HEK293T (cell line): ENCODE measurements at regions not wholly inside any gene's neighbourhood (a gene's known extent, or its start where the extent isn't known, plus 50 kb on each side); places are given as distances from the start of the nearest gene placed in this dataset.
"Not testable (repeated sequence)": the region's sequence is repeated elsewhere in the genome, so short reads cannot be mapped to it uniquely, and the experiment has no call there.

Experiments
- CTCF ChIA-PET: fragments of 350-600 bp; formaldehyde crosslinking; extraction: SDS; loops from one replicate; lab custom pipeline; 2021; ENCODE audit warnings: antibody characterized with exemption, inconsistent platforms; lab: Yijun Ruan, JAX
- POLR2A ChIA-PET: fragments of 350-600 bp; formaldehyde crosslinking; extraction: SDS; loops from one replicate; lab custom pipeline; 2020; ENCODE audit warnings: antibody characterized with exemption, inconsistent platforms; lab: Yijun Ruan, JAX
- DNase-seq: peaks from one replicate; pipeline ENCODE4 v3.0.0; 2012; ENCODE audit warnings: mixed read lengths; ENCODE audit errors: extremely low spot score
- ARNT ChIP-seq: fragments of 450-650 bp; IDR thresholded peaks from 2 replicates; pipeline ENCODE4 v1.6.1; 2017; ENCODE audit warnings: mild to moderate bottlenecking
- BHLHE40 ChIP-seq: fragments of 450-650 bp; IDR thresholded peaks from 2 replicates; pipeline ENCODE4 v1.6.1; 2016; ENCODE audit warnings: mild to moderate bottlenecking, moderate library complexity, borderline replicate concordance
- CTBP1 ChIP-seq: fragments of 450-650 bp; IDR thresholded peaks from 2 replicates; pipeline ENCODE4 v1.6.1; 2016; ENCODE audit warnings: borderline replicate concordance
- ELF4 ChIP-seq: fragments of 450-650 bp; IDR thresholded peaks from 2 replicates; pipeline ENCODE4 v1.6.1; 2017; ENCODE audit warnings: antibody characterized with exemption
- FOXA1 ChIP-seq: fragments of 450-650 bp; IDR thresholded peaks from 2 replicates; pipeline ENCODE4 v1.6.1; 2016; ENCODE audit warnings: mild to moderate bottlenecking
- FOXK2 ChIP-seq: fragments of 450-650 bp; IDR thresholded peaks from 2 replicates; pipeline ENCODE4 v1.6.1; 2016; ENCODE audit warnings: mild to moderate bottlenecking
- FOXM1 ChIP-seq: fragments of 450-650 bp; IDR thresholded peaks from 2 replicates; pipeline ENCODE4 v1.6.1; 2017; ENCODE audit warnings: mild to moderate bottlenecking, borderline replicate concordance
- HDGF ChIP-seq: fragments of 450-650 bp; IDR thresholded peaks from 2 replicates; pipeline ENCODE4 v1.6.1; 2017; ENCODE audit warnings: antibody characterized with exemption, borderline replicate concordance
- L3MBTL2 ChIP-seq: fragments of 450-650 bp; conservative IDR thresholded peaks from 2 replicates; pipeline ENCODE4 v1.6.1; 2016; ENCODE audit warnings: mild to moderate bottlenecking
- LEF1 ChIP-seq: fragments of 450-650 bp; IDR thresholded peaks from 2 replicates; pipeline ENCODE4 v1.6.1; 2017; ENCODE audit warnings: mild to moderate bottlenecking, borderline replicate concordance
- NFRKB ChIP-seq: fragments of 450-650 bp; IDR thresholded peaks from 2 replicates; pipeline ENCODE4 v1.6.1; 2016; ENCODE audit warnings: mild to moderate bottlenecking, moderate library complexity
- PKNOX1 ChIP-seq: fragments of 450-650 bp; IDR thresholded peaks from 2 replicates; pipeline ENCODE4 v1.6.1; 2016
- SP1 ChIP-seq: fragments of 450-650 bp; IDR thresholded peaks from 2 replicates; pipeline ENCODE4 v1.6.1; 2017
- SUZ12 ChIP-seq: fragments of 450-650 bp; IDR thresholded peaks from 2 replicates; pipeline ENCODE4 v1.6.1; 2016; ENCODE audit warnings: mild to moderate bottlenecking
- TARDBP ChIP-seq: fragments of 450-650 bp; IDR thresholded peaks from 2 replicates; pipeline ENCODE4 v1.6.1; 2016
- ZNF384 ChIP-seq: fragments of 450-650 bp; IDR thresholded peaks from 2 replicates; pipeline ENCODE4 v1.6.1; 2016

- ChIA-PET POLR2A (no interaction called here), CTCF (no interaction called here)
- DNase-seq: no peak
- TF ChIP-seq BHLHE40 (no peak), LEF1 (no peak), L3MBTL2 (no peak)
These were observed 724.6 kb upstream of the NRP1 start for GRCh38 chr10:34058845-34059614.

- DNase-seq, POLR2A ChIA-PET, CTCF ChIA-PET: not testable (repeated sequence)
These were observed 721.0 kb upstream of the NRP1 start for GRCh38 chr10:34055410-34055985.

GRCh38 chr10:34049887-34050286 is 715.4 kb upstream of the NRP1 start:
- DNase-seq: no peak
- CTCF ChIA-PET: interaction anchor here (0.6 kb wide), 1 partner anchor 8 kb away, joined by 3 read pairs; no protein-coding TSS in a partner anchor

GRCh38 chr10:34049469-34049868 is 715.0 kb upstream of the NRP1 start:
- CTCF ChIA-PET: no interaction called here
- TF ChIP-seq FOXK2: no peak
- no peak for TF ChIP-seq ARNT
- no peak for TF ChIP-seq SUZ12
- no peak for TF ChIP-seq ELF4
- TF ChIP-seq NFRKB: no peak
- TF ChIP-seq SP1: no peak
- no peak for TF ChIP-seq FOXA1
- no peak for TF ChIP-seq LEF1
- TF ChIP-seq BHLHE40: no peak
- no peak for TF ChIP-seq ZNF384
- TF ChIP-seq FOXM1: no peak
- no peak for TF ChIP-seq L3MBTL2
- TF ChIP-seq PKNOX1: no peak
- TF ChIP-seq HDGF: no peak
- TF ChIP-seq TARDBP: no peak
- TF ChIP-seq CTBP1: no peak
- DNase-seq: no peak
- POLR2A ChIA-PET: no interaction called here

More at GRCh38 chr10:34049887-34050286, 715.4 kb upstream of the NRP1 start:
- POLR2A ChIA-PET: no interaction called here
- TF ChIP-seq FOXA1 (no peak), CTBP1 (no peak), HDGF (no peak), SUZ12 (no peak), SP1 (no peak), ZNF384 (no peak), TARDBP (no peak), LEF1 (no peak), ARNT (no peak), L3MBTL2 (no peak), PKNOX1 (no peak), NFRKB (no peak), ELF4 (no peak), FOXM1 (no peak), BHLHE40 (no peak), FOXK2 (no peak)

- POLR2A ChIA-PET: no interaction called here
- no peak for TF ChIP-seq CTBP1
- TF ChIP-seq NFRKB: no peak
- TF ChIP-seq SP1: no peak
- TF ChIP-seq ELF4: no peak
- no peak for TF ChIP-seq FOXK2
- no peak for TF ChIP-seq SUZ12
- TF ChIP-seq HDGF: no peak
- DNase-seq: no peak
- CTCF ChIA-PET: interaction anchor here (0.6 kb wide), 1 partner anchor 457 kb away, joined by 3 read pairs; no protein-coding TSS in a partner anchor
These were observed 712.9 kb upstream of the NRP1 start for GRCh38 chr10:34047389-34047788.

GRCh38 chr10:34046506-34047034 is 712.1 kb upstream of the NRP1 start:
- POLR2A ChIA-PET: interaction anchor here (0.8 kb wide), 1 partner anchor 10 kb away, joined by 3 read pairs; no protein-coding TSS in a partner anchor
- TF ChIP-seq ELF4 (no peak), L3MBTL2 (no peak), SP1 (no peak), FOXM1 (no peak), FOXA1 (no peak), CTBP1 (no peak), LEF1 (no peak), ZNF384 (no peak), SUZ12 (no peak), HDGF (no peak), NFRKB (no peak), TARDBP (no peak), FOXK2 (no peak), ARNT (no peak), PKNOX1 (no peak), BHLHE40 (no peak)
- CTCF ChIA-PET: no interaction called here
- DNase-seq: no peak
